ENCODE measurements at regions not wholly inside any gene's neighbourhood (a gene's known extent, or its start where the extent isn't known, plus 50 kb on each side); places are given as distances from the start of the nearest gene placed in this dataset.

GRCh38 chr4:38609614-38610013 is 54.4 kb upstream of the KLF3 start:
- Histone ChIP-seq H3K27me3 (ENCODE audit: control insufficient read depth, insufficient read depth, low read length) (no peaks in the 10 kb centered on the region), H3K4me1 (ENCODE audit: control insufficient read depth, insufficient read depth, low read length) (peaks cover 21% of the 10 kb centered on the region), H2AK5ac (ENCODE audit: low read depth, low read length) (no peak overlapping the region), H2BK15ac (ENCODE audit: low read depth, low read length) (no peak overlapping the region), H3K79me1 (ENCODE audit: low read depth in 1 of 2, low read length in 2 of 2) (no peaks in the 10 kb centered on the region), H3K36me3 (ENCODE audit: control insufficient read depth, insufficient read depth, low read length) (no peaks in the 10 kb centered on the region), H3K4ac (ENCODE audit: low read depth, low read length) (no peak overlapping the region), H3K4me3 (ENCODE audit: insufficient read depth, low read depth, low read length) (no peak overlapping the region), H3K9me1 (ENCODE audit: insufficient read depth, low read length) (0 out of 2 replicates have a peak, but pooled peaks cover 9% of the 10 kb centered on the region), H4K91ac (ENCODE audit: insufficient read depth, low read depth, low read length) (no peak overlapping the region), H2BK20ac (ENCODE audit: low read depth, low read length) (no peak overlapping the region), H3K56ac (ENCODE audit: extremely low read depth, insufficient read depth, low read length) (no peak overlapping the region), H2BK120ac (ENCODE audit: low read depth, low read length) (no peak overlapping the region), H3K23ac (ENCODE audit: low read depth, low read length) (no peak overlapping the region), H3K18ac (ENCODE audit: low read depth, low read length) (no peak overlapping the region), H4K8ac (ENCODE audit: low read depth in 2 of 2, low read length in 2 of 2) (no peak overlapping the region), H2AK9ac (replicated peaks; ENCODE audit: low read depth, low read length, poor library complexity) (no peak overlapping the region), H3K4me2 (ENCODE audit: low read depth, low read length) (no peak overlapping the region), H4K5ac (ENCODE audit: low read depth, low read length) (no peak overlapping the region), H3K9me3 (ENCODE audit: control insufficient read depth, insufficient read depth, low read length) (no peaks in the 10 kb centered on the region), H3K9ac (ENCODE audit: low read depth, low read length) (no peak overlapping the region), H3K27ac (ENCODE audit: insufficient read depth, low read length) (no peak overlapping the region), H2BK5ac (ENCODE audit: low read depth, low read length, poor library complexity, severe bottlenecking) (no peak overlapping the region), H2AFZ (replicated peaks; ENCODE audit: low read length, poor library complexity) (no peak overlapping the region), H4K20me1 (ENCODE audit: insufficient read depth, low read length) (no peaks in the 10 kb centered on the region), H3K14ac (replicated peaks; ENCODE audit: low read depth, low read length) (no peak overlapping the region)
- CTCF ChIA-PET = interaction anchor here (0.8 kb wide), 1 partner anchor 290 kb away, joined by 5 read pairs; no protein-coding TSS in a partner anchor
- TF ChIP-seq CHD1 (IDR thresholded peaks at IDR 0.05; ENCODE audit: low read depth, low read length) = no peak
- no peak for TF ChIP-seq NFE2L2 (IDR thresholded peaks at IDR 0.05; ENCODE audit: low read depth, low read length)
- no peak for TF ChIP-seq FOS (IDR thresholded peaks at IDR 0.05; ENCODE audit: low read depth, low read length)
- TF ChIP-seq MAZ (IDR thresholded peaks at IDR 0.05; ENCODE audit: borderline replicate concordance, low read depth, low read length) = no peak
- TF ChIP-seq POLR2A (IDR thresholded peaks at IDR 0.05; ENCODE audit: low read depth, low read length) = no peak
- no peak for TF ChIP-seq RAD21 (IDR thresholded peaks at IDR 0.05; ENCODE audit: low read length)
- no peak for TF ChIP-seq CTCF (conservative IDR thresholded peaks at IDR 0.05; ENCODE audit: low read depth, low read length)
- TF ChIP-seq RCOR1 (IDR thresholded peaks at IDR 0.05; ENCODE audit: insufficient replicate concordance, low read length) = no peak
- no peak for TF ChIP-seq CEBPB (IDR thresholded peaks at IDR 0.05; ENCODE audit: low read depth, low read length)
- TF ChIP-seq USF2 (IDR thresholded peaks at IDR 0.05; ENCODE audit: low read depth, low read length) = no peak
- TF ChIP-seq SMC3 (IDR thresholded peaks at IDR 0.05; ENCODE audit: low read depth, low read length) = no peak
- TF ChIP-seq MAFK (IDR thresholded peaks at IDR 0.05; ENCODE audit: low read depth, low read length) = no peak
- TF ChIP-seq ELK1 (IDR thresholded peaks at IDR 0.05; ENCODE audit: borderline replicate concordance, low read depth, low read length) = no peak
- no peak for TF ChIP-seq RFX5 (IDR thresholded peaks at IDR 0.05; ENCODE audit: low read depth, low read length)
- TF ChIP-seq MXI1 (IDR thresholded peaks at IDR 0.05; ENCODE audit: borderline replicate concordance, low read depth, low read length) = no peak
- intact Hi-C loops (cut with micrococcal nuclease) = no loop called here
- no peak for DNase-seq
- in situ Hi-C loops (cut with MboI; ENCODE audit: low sequenced_read_pairs) = no loop called here
- dilution Hi-C loops (cut with HindIII; ENCODE audit: low sequenced_read_pairs, unreplicated experiment) = no loop called here
- no TSS peak for BruUV-seq (replicated peaks)
- WGBS, 2 experiments (ENCODE audit: extremely low coverage in 2 of 2, insufficient read length in 1 of 2) = 100% methylated on average over 2 of the region's 3 CpGs; no CpG with 5 or more reads in 1 of the 2 experiments
- ATAC-seq (ENCODE audit: low read depth) = no peak
- POLR2A ChIA-PET (ENCODE audit: unreplicated experiment) = no interaction called here

All from IMR-90 (cell line).